IMR-90 (cell line): ENCODE measurements at regions not wholly inside any gene's neighbourhood (a gene's known extent, or its start where the extent isn't known, plus 50 kb on each side); places are given as distances from the start of the nearest gene placed in this dataset.

ENCODE experiments used
- ATAC-seq: fragments of 200-7000 bp; cut with Tn5 transposase; 2 replicates; pipeline ENCODE4 v1.9.1; 2020; ENCODE audit warnings: low read depth, mild to moderate bottlenecking, moderate library complexity
- BruUV-seq: library from RNA; stranded (reverse); fragments of 400-500 nt; replicated peaks from 2 replicates; lab custom pipeline; 2021; lab: Mats Ljungman, UMichigan
- CTCF ChIA-PET: fragments of 300-600 bp; formaldehyde crosslinking; extraction: SDS; loops from one replicate; lab custom pipeline; 2021; ENCODE audit warnings: antibody characterized with exemption; lab: Yijun Ruan, JAX
- POLR2A ChIA-PET: fragments of 300-600 bp; sonication (Branson Sonifier 250); formaldehyde crosslinking; loops from one replicate; lab custom pipeline; 2022; ENCODE audit warnings: antibody characterized with exemption; ENCODE audit not compliant: unreplicated experiment; lab: Charles Lee
- DNase-seq: peaks from one replicate; pipeline ENCODE4 v3.0.0; 2013
- H2AFZ ChIP-seq: replicated peaks from 2 replicates; pipeline ENCODE3; 2013; ENCODE audit warnings: low read length, mild to moderate bottlenecking; ENCODE audit not compliant: poor library complexity
- H2AK5ac ChIP-seq: 2 replicates; pipeline ENCODE4 v1.6.1; 2013; ENCODE audit warnings: low read depth, low read length, inconsistent platforms
- H2AK9ac ChIP-seq: replicated peaks from 2 replicates; pipeline ENCODE3; 2013; ENCODE audit warnings: mild to moderate bottlenecking, low read depth, low read length, moderate library complexity; ENCODE audit not compliant: poor library complexity
- H2BK120ac ChIP-seq: 2 replicates; pipeline ENCODE4 v1.6.1; 2013; ENCODE audit warnings: low read depth, low read length, inconsistent platforms
- H2BK15ac ChIP-seq: 3 replicates; pipeline ENCODE4 v1.6.1; 2013; ENCODE audit warnings: low read depth, low read length, inconsistent platforms
- H2BK20ac ChIP-seq: 2 replicates; pipeline ENCODE4 v1.6.1; 2013; ENCODE audit warnings: low read depth, mild to moderate bottlenecking, inconsistent platforms, low read length, moderate library complexity
- H2BK5ac ChIP-seq: 2 replicates; pipeline ENCODE4 v1.6.1; 2013; ENCODE audit warnings: mild to moderate bottlenecking, low read depth, low read length, inconsistent platforms; ENCODE audit not compliant: poor library complexity, severe bottlenecking
- H3K14ac ChIP-seq: replicated peaks from 2 replicates; pipeline ENCODE4 v1.6.1; 2013; ENCODE audit warnings: low read depth, low read length, inconsistent platforms
- H3K18ac ChIP-seq: 2 replicates; pipeline ENCODE4 v1.6.1; 2013; ENCODE audit warnings: low read depth, low read length, control low read depth
- H3K23ac ChIP-seq: 2 replicates; pipeline ENCODE4 v1.6.1; 2013; ENCODE audit warnings: low read depth, low read length, inconsistent platforms
- H3K27ac ChIP-seq: 2 replicates; pipeline ENCODE4 v1.5.1; 2013; ENCODE audit warnings: mild to moderate bottlenecking, control low read depth, low read length; ENCODE audit not compliant: insufficient read depth
- H3K27me3 ChIP-seq: 2 replicates; pipeline ENCODE4 v1.6.1; 2013; ENCODE audit warnings: low read length; ENCODE audit not compliant: control insufficient read depth, insufficient read depth
- H3K36me3 ChIP-seq: 2 replicates; pipeline ENCODE4 v1.6.1; 2013; ENCODE audit warnings: low read length, mixed read lengths; ENCODE audit not compliant: control insufficient read depth, insufficient read depth
- H3K4ac ChIP-seq: 2 replicates; pipeline ENCODE4 v1.6.1; 2013; ENCODE audit warnings: low read depth, low read length, inconsistent platforms
- H3K4me1 ChIP-seq: 2 replicates; pipeline ENCODE4 v1.6.1; 2013; ENCODE audit warnings: low read length, mixed read lengths; ENCODE audit not compliant: control insufficient read depth, insufficient read depth
- H3K4me2 ChIP-seq: 2 replicates; pipeline ENCODE4 v1.6.1; 2013; ENCODE audit warnings: low read depth, mild to moderate bottlenecking, control low read depth, low read length, moderate library complexity
- H3K4me3 ChIP-seq: 2 replicates; pipeline ENCODE4 v1.5.1; 2013; ENCODE audit warnings: low read depth, mild to moderate bottlenecking, control low read depth, low read length, moderate library complexity; ENCODE audit not compliant: insufficient read depth
- H3K56ac ChIP-seq: 2 replicates; pipeline ENCODE4 v1.6.1; 2013; ENCODE audit warnings: low read length, inconsistent platforms; ENCODE audit not compliant: insufficient read depth; ENCODE audit errors: extremely low read depth
- H3K79me1 ChIP-seq, 2 experiments: 2 replicates each; pipeline ENCODE4 v1.6.1; 2013; ENCODE audit warnings: low read length in 2 of 2, inconsistent platforms in 1 of 2, low read depth in 1 of 2
- H3K9ac ChIP-seq: 2 replicates; pipeline ENCODE4 v1.6.1; 2013; ENCODE audit warnings: low read depth, low read length, control low read depth
- H3K9me1 ChIP-seq: 2 replicates; pipeline ENCODE4 v1.6.1; 2013; ENCODE audit warnings: low read length, inconsistent platforms; ENCODE audit not compliant: insufficient read depth
- H3K9me3 ChIP-seq: 2 replicates; pipeline ENCODE4 v1.6.1; 2013; ENCODE audit warnings: low read length; ENCODE audit not compliant: control insufficient read depth, insufficient read depth
- H4K20me1 ChIP-seq: 2 replicates; pipeline ENCODE4 v1.6.1; 2013; ENCODE audit warnings: low read length, inconsistent platforms; ENCODE audit not compliant: insufficient read depth
- H4K5ac ChIP-seq: 2 replicates; pipeline ENCODE4 v1.6.1; 2013; ENCODE audit warnings: mild to moderate bottlenecking, low read depth, low read length, control low read depth
- H4K8ac ChIP-seq, 2 experiments: 2 replicates each; pipeline ENCODE4 v1.6.1; 2013; ENCODE audit warnings: low read depth in 2 of 2, low read length in 2 of 2, control low read depth in 1 of 2, inconsistent platforms in 1 of 2
- H4K91ac ChIP-seq: 2 replicates; pipeline ENCODE4 v1.6.1; 2013; ENCODE audit warnings: low read depth, low read length, inconsistent platforms; ENCODE audit not compliant: insufficient read depth
- BHLHE40 ChIP-seq: fragments of 150-350 bp; IDR thresholded peaks from 2 replicates; pipeline ENCODE4 v1.6.1; 2016; ENCODE audit warnings: mild to moderate bottlenecking, low read depth, low read length
- CHD1 ChIP-seq: IDR thresholded peaks from 2 replicates; pipeline ENCODE4 v1.6.1; 2012; ENCODE audit warnings: low read depth, low read length, improper control_type of control experiment
- CTCF ChIP-seq: conservative IDR thresholded peaks from 2 replicates; pipeline ENCODE4 v1.5.1; 2012; ENCODE audit warnings: mild to moderate bottlenecking, low read depth, low read length, improper control_type of control experiment
- FOS ChIP-seq: fragments of 150-350 bp; IDR thresholded peaks from 2 replicates; pipeline ENCODE4 v1.6.1; 2016; ENCODE audit warnings: low read depth, low read length
- MAFK ChIP-seq: IDR thresholded peaks from 2 replicates; pipeline ENCODE4 v1.6.1; 2012; ENCODE audit warnings: low read depth, low read length, improper control_type of control experiment
- MAZ ChIP-seq: IDR thresholded peaks from 2 replicates; pipeline ENCODE4 v1.6.1; 2012; ENCODE audit warnings: low read depth, mild to moderate bottlenecking, low read length, improper control_type of control experiment, moderate library complexity, borderline replicate concordance
- MXI1 ChIP-seq: IDR thresholded peaks from 2 replicates; pipeline ENCODE4 v1.6.1; 2012; ENCODE audit warnings: low read depth, mild to moderate bottlenecking, low read length, moderate library complexity, borderline replicate concordance
- NFE2L2 ChIP-seq: fragments of 150-350 bp; IDR thresholded peaks from 2 replicates; pipeline ENCODE4 v1.6.1; 2016; ENCODE audit warnings: low read depth, mild to moderate bottlenecking, low read length
- POLR2A ChIP-seq: IDR thresholded peaks from 2 replicates; pipeline ENCODE4 v1.6.1; 2012; ENCODE audit warnings: mild to moderate bottlenecking, low read depth, low read length
- RAD21 ChIP-seq: IDR thresholded peaks from 2 replicates; pipeline ENCODE4 v1.6.1; 2012; ENCODE audit warnings: low read length, improper control_type of control experiment
- RCOR1 ChIP-seq: IDR thresholded peaks from 2 replicates; pipeline ENCODE4 v1.6.1; 2012; ENCODE audit warnings: mild to moderate bottlenecking, low read length, improper control_type of control experiment; ENCODE audit not compliant: insufficient replicate concordance
- RFX5 ChIP-seq: IDR thresholded peaks from 2 replicates; pipeline ENCODE4 v1.8.0; 2012; ENCODE audit warnings: low read depth, mild to moderate bottlenecking, low read length, moderate library complexity
- SMC3 ChIP-seq: fragments of 150-350 bp; IDR thresholded peaks from 2 replicates; pipeline ENCODE4 v1.6.1; 2016; ENCODE audit warnings: low read depth, mild to moderate bottlenecking, antibody characterized with exemption, low read length, moderate library complexity
- USF2 ChIP-seq: fragments of 150-350 bp; IDR thresholded peaks from 2 replicates; pipeline ENCODE4 v1.6.1; 2017; ENCODE audit warnings: mild to moderate bottlenecking, antibody characterized with exemption, low read length, low read depth
- WGBS, 2 experiments: methylation state at CpG; one replicate each; pipeline versions ENCODE4 v1.1.5 to v1.1.7; 2013; ENCODE audit warnings: missing lambda C conversion rate in 2 of 2; ENCODE audit not compliant: insufficient read length in 1 of 2; ENCODE audit errors: extremely low coverage in 2 of 2; 5-methylcytosine and 5-hydroxymethylcytosine counted together
- dilution Hi-C: fragments of 300-500 bp; cut with HindIII; formaldehyde crosslinking; loops from one replicate; pipeline ENCODE4 v1.14.3; 2018; ENCODE audit warnings: low sequenced_read_pairs; ENCODE audit not compliant: unreplicated experiment
- in situ Hi-C: fragments of 300-500 bp; cut with MboI; formaldehyde crosslinking; loops from 3 replicates; pipeline ENCODE4 v1.14.3; 2019; ENCODE audit warnings: low sequenced_read_pairs, inconsistent platforms, mixed read lengths
- intact Hi-C: fragments of 100-400 bp; cut with micrococcal nuclease; formaldehyde crosslinking; loops from 2 replicates; pipeline ENCODE4 v1.10.0; 2022
- TF ChIP-seq, protein P1 (sequence below): fragments of 150-350 bp; IDR thresholded peaks from 2 replicates; pipeline ENCODE4 v1.6.1; 2016; ENCODE audit warnings: low read depth, mild to moderate bottlenecking, low read length, moderate library complexity, borderline replicate concordance

DNA sequence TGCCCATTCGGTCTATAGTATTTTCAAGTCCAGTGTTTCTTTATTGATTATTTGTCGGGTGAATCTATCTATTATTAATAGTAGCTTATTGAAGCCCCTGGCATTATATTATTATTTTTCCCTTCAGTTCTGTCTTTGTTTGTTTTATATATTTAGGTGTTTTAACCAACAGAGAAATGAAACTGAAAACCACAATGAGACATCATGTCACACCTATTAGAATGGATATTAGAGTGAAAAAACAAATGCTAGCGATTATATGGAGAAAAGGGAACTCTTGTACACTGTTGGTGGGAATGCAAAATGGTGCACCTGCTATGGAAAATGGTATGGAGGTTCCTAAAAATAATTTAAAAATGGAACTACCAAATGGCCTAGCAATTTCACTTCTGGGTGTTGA, 272.5 kb downstream of the ADAM29 start:
- H3K14ac ChIP-seq = no peak overlapping the region
- no peak overlapping the region for H2BK15ac ChIP-seq
- no peak overlapping the region for H3K23ac ChIP-seq
- H3K9me1 ChIP-seq = no peaks in the 10 kb centered on the region
- H3K18ac ChIP-seq = no peak overlapping the region
- WGBS, 2 experiments = no CpG with 5 or more reads among the region's 3 CpGs
- no peak overlapping the region for H4K91ac ChIP-seq
- H3K9ac ChIP-seq = no peak overlapping the region
- no peaks in the 10 kb centered on the region; the same call in 1 of the 2 replicates for H3K9me3 ChIP-seq
- H4K5ac ChIP-seq = no peak overlapping the region
- intact Hi-C loops (no loop called here), dilution Hi-C loops (no loop called here), in situ Hi-C loops (no loop called here)
- H2BK120ac ChIP-seq = no peak overlapping the region
- H3K56ac ChIP-seq = no peak overlapping the region
- H3K79me1 ChIP-seq = no peaks in the 10 kb centered on the region
- no peaks in the 10 kb centered on the region for H3K27me3 ChIP-seq
- no peak overlapping the region for H3K4ac ChIP-seq
- no peaks in the 10 kb centered on the region for H3K36me3 ChIP-seq
- POLR2A ChIA-PET = no interaction called here
- H2AK5ac ChIP-seq = no peak overlapping the region
- H2AK9ac ChIP-seq = no peak overlapping the region
- no peak overlapping the region for H2BK20ac ChIP-seq
- no peak overlapping the region for H2AFZ ChIP-seq
- no peak for DNase-seq
- no peak overlapping the region for H3K4me2 ChIP-seq
- H3K4me3 ChIP-seq = no peak overlapping the region
- no peaks in the 10 kb centered on the region for H3K4me1 ChIP-seq
- no peak for ATAC-seq
- no peak overlapping the region for H3K27ac ChIP-seq
- TF ChIP-seq SMC3 (no peak), RFX5 (no peak), FOS (no peak), POLR2A (no peak), RAD21 (no peak), MXI1 (no peak), MAZ (no peak), MAFK (no peak), NFE2L2 (no peak), RCOR1 (no peak), USF2 (no peak), CHD1 (no peak), BHLHE40 (no peak), CTCF (no peak)
- TF ChIP-seq, protein P1, sequence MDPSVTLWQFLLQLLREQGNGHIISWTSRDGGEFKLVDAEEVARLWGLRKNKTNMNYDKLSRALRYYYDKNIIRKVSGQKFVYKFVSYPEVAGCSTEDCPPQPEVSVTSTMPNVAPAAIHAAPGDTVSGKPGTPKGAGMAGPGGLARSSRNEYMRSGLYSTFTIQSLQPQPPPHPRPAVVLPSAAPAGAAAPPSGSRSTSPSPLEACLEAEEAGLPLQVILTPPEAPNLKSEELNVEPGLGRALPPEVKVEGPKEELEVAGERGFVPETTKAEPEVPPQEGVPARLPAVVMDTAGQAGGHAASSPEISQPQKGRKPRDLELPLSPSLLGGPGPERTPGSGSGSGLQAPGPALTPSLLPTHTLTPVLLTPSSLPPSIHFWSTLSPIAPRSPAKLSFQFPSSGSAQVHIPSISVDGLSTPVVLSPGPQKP = no peak
- no TSS peak for BruUV-seq
- H4K8ac ChIP-seq = no peak overlapping the region
- H4K20me1 ChIP-seq = no peaks in the 10 kb centered on the region
- CTCF ChIA-PET = no interaction called here
- H2BK5ac ChIP-seq = no peak overlapping the region
